ENCODE measurements at regions not wholly inside any gene's neighbourhood (a gene's known extent, or its start where the extent isn't known, plus 50 kb on each side); places are given as distances from the start of the nearest gene placed in this dataset.
"Not testable (repeated sequence)": the region's sequence is repeated elsewhere in the genome, so short reads cannot be mapped to it uniquely, and the experiment has no call there.

DNA sequence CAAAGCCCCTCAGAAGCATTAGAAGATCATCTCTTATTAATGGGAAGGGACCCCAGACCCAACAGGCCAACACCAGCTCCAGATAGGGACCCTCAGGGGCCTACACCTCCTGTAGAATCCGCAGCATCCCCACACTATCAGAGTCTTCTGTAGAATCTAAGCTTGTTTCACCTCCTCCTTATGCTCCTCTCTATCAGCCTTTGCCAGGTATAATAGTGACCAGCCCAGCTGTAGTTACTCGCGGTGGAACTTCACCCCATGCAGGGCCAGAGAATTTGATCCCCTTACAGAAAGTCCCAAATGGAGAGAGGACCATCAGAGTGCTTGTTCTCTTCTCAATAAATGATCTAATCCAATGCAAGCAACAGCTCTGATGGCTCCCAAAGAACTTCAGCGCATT is 4146.5 kb upstream of the TPTE start:
- TF ChIP-seq, protein P1, sequence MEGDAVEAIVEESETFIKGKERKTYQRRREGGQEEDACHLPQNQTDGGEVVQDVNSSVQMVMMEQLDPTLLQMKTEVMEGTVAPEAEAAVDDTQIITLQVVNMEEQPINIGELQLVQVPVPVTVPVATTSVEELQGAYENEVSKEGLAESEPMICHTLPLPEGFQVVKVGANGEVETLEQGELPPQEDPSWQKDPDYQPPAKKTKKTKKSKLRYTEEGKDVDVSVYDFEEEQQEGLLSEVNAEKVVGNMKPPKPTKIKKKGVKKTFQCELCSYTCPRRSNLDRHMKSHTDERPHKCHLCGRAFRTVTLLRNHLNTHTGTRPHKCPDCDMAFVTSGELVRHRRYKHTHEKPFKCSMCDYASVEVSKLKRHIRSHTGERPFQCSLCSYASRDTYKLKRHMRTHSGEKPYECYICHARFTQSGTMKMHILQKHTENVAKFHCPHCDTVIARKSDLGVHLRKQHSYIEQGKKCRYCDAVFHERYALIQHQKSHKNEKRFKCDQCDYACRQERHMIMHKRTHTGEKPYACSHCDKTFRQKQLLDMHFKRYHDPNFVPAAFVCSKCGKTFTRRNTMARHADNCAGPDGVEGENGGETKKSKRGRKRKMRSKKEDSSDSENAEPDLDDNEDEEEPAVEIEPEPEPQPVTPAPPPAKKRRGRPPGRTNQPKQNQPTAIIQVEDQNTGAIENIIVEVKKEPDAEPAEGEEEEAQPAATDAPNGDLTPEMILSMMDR (IDR thresholded peaks at IDR 0.05 in 2 of 3, conservative IDR thresholded peaks at IDR 0.05 in 1 of 3; ENCODE audit: borderline replicate concordance in 1 of 3, insufficient read depth in 1 of 3, low read depth in 2 of 3, low read length in 2 of 3) = not testable (repeated sequence)
- not testable (repeated sequence) for TF ChIP-seq EZH2phosphoT487 (IDR thresholded peaks at IDR 0.05; ENCODE audit: borderline replicate concordance)
